ENCODE measurements at regions not wholly inside any gene's neighbourhood (a gene's known extent, or its start where the extent isn't known, plus 50 kb on each side); places are given as distances from the start of the nearest gene placed in this dataset.

DNA sequence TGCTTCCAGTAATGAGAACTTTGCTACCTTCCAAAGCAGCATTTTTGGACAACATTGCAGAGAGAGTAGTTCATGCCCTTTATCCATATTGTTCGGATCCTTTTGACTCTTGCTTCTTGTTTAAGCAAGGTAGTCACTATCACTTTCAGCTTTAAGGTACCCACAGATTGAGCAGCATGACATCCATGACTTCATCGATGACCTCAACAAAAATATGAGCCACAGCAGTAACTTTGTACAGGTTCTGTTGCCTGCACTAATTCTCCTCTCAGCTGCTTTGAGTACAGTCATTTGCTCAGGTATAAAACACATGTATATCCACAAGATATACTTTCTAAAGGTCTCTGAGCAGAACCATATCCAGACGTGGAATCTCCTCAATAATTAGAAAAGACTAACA lies 546.3 kb downstream of the SOX6 start:
- Histone ChIP-seq H3K27ac (ENCODE audit: low read length) (no peak overlapping the region), H3K36me3 (ENCODE audit: control insufficient read depth, insufficient read depth, low read length) (no peaks in the 10 kb centered on the region), H3K4me1 (ENCODE audit: control insufficient read depth, insufficient read depth, low read length) (no peaks in the 10 kb centered on the region), H3K27me3 (ENCODE audit: control insufficient read depth, insufficient read depth, low read length) (no peaks in the 10 kb centered on the region), H3K4me3 (ENCODE audit: low read depth in 2 of 2, low read length in 2 of 2) (no peak overlapping the region), H3K9me3 (ENCODE audit: control insufficient read depth, insufficient read depth, low read depth, low read length) (no peaks in the 10 kb centered on the region)
- in situ Hi-C loops (cut with HindIII; ENCODE audit: low pct_unique_long_range_greater_than_20kb, low sequenced_read_pairs), result no loop called here
- BruUV-seq (replicated peaks), result no TSS peak
- ATAC-seq, result no peak
- CTCF ChIA-PET, result no interaction called here
- POLR2A ChIA-PET, result no interaction called here
- intact Hi-C loops (cut with micrococcal nuclease; ENCODE audit: unreplicated experiment), result no loop called here
- no peak for TF ChIP-seq SIN3A (IDR thresholded peaks at IDR 0.05; ENCODE audit: borderline replicate concordance, insufficient read depth, low read depth, low read length)
- TF ChIP-seq, protein P1, sequence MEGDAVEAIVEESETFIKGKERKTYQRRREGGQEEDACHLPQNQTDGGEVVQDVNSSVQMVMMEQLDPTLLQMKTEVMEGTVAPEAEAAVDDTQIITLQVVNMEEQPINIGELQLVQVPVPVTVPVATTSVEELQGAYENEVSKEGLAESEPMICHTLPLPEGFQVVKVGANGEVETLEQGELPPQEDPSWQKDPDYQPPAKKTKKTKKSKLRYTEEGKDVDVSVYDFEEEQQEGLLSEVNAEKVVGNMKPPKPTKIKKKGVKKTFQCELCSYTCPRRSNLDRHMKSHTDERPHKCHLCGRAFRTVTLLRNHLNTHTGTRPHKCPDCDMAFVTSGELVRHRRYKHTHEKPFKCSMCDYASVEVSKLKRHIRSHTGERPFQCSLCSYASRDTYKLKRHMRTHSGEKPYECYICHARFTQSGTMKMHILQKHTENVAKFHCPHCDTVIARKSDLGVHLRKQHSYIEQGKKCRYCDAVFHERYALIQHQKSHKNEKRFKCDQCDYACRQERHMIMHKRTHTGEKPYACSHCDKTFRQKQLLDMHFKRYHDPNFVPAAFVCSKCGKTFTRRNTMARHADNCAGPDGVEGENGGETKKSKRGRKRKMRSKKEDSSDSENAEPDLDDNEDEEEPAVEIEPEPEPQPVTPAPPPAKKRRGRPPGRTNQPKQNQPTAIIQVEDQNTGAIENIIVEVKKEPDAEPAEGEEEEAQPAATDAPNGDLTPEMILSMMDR (IDR thresholded peaks at IDR 0.05), result no peak
- TF ChIP-seq POLR2AphosphoS5 (IDR thresholded peaks at IDR 0.05; ENCODE audit: low read depth, low read length), result no peak
- TF ChIP-seq TCF7L2 (IDR thresholded peaks at IDR 0.05; ENCODE audit: low read depth, low read length), result no peak
- TF ChIP-seq, protein P2, sequence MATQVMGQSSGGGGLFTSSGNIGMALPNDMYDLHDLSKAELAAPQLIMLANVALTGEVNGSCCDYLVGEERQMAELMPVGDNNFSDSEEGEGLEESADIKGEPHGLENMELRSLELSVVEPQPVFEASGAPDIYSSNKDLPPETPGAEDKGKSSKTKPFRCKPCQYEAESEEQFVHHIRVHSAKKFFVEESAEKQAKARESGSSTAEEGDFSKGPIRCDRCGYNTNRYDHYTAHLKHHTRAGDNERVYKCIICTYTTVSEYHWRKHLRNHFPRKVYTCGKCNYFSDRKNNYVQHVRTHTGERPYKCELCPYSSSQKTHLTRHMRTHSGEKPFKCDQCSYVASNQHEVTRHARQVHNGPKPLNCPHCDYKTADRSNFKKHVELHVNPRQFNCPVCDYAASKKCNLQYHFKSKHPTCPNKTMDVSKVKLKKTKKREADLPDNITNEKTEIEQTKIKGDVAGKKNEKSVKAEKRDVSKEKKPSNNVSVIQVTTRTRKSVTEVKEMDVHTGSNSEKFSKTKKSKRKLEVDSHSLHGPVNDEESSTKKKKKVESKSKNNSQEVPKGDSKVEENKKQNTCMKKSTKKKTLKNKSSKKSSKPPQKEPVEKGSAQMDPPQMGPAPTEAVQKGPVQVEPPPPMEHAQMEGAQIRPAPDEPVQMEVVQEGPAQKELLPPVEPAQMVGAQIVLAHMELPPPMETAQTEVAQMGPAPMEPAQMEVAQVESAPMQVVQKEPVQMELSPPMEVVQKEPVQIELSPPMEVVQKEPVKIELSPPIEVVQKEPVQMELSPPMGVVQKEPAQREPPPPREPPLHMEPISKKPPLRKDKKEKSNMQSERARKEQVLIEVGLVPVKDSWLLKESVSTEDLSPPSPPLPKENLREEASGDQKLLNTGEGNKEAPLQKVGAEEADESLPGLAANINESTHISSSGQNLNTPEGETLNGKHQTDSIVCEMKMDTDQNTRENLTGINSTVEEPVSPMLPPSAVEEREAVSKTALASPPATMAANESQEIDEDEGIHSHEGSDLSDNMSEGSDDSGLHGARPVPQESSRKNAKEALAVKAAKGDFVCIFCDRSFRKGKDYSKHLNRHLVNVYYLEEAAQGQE (IDR thresholded peaks at IDR 0.05; ENCODE audit: insufficient read depth in 1 of 2, low read depth in 2 of 2, low read length in 1 of 2), result no peak
- DNase-seq (ENCODE audit: low read depth, low spot score), result no peak

DNA sequence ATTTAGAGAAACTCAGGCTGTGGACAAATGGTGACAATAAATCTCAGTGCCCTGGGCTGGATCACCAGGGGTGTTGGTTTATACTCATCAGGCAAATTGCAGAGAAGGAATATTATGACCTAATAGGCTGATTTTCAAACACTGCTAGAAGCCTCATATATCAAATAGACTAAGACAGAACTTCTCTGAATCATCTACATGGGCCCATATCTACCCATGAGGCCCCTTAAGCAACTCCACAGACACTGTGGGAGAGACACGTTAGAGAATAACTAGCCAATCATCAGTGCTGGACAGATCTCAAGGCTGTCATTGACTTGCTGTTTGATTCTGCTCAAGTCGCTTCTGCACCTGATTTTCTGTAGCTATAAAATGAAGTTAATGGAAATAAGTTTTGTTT lies 545.8 kb downstream of the SOX6 start:
- Histone ChIP-seq H3K27me3 (ENCODE audit: control insufficient read depth, insufficient read depth, low read length) (no peaks in the 10 kb centered on the region), H3K4me3 (ENCODE audit: low read depth in 2 of 2, low read length in 2 of 2) (no peak overlapping the region), H3K27ac (ENCODE audit: low read length) (no peak overlapping the region), H3K36me3 (ENCODE audit: control insufficient read depth, insufficient read depth, low read length) (no peaks in the 10 kb centered on the region), H3K9me3 (ENCODE audit: control insufficient read depth, insufficient read depth, low read depth, low read length) (no peaks in the 10 kb centered on the region), H3K4me1 (ENCODE audit: control insufficient read depth, insufficient read depth, low read length) (no peaks in the 10 kb centered on the region)
- no peak for DNase-seq (ENCODE audit: low read depth, low spot score)
- in situ Hi-C loops (cut with HindIII; ENCODE audit: low pct_unique_long_range_greater_than_20kb, low sequenced_read_pairs), result no loop called here
- ATAC-seq, result no peak
- no TSS peak for BruUV-seq (replicated peaks)
- TF ChIP-seq POLR2AphosphoS5 (IDR thresholded peaks at IDR 0.05; ENCODE audit: low read depth, low read length), result no peak
- TF ChIP-seq, protein P1 (IDR thresholded peaks at IDR 0.05), result no peak
- TF ChIP-seq, protein P2 (IDR thresholded peaks at IDR 0.05; ENCODE audit: insufficient read depth in 1 of 2, low read depth in 2 of 2, low read length in 1 of 2), result no peak
- no peak for TF ChIP-seq TCF7L2 (IDR thresholded peaks at IDR 0.05; ENCODE audit: low read depth, low read length)
- TF ChIP-seq SIN3A (IDR thresholded peaks at IDR 0.05; ENCODE audit: borderline replicate concordance, insufficient read depth, low read depth, low read length), result no peak
- POLR2A ChIA-PET, result no interaction called here
- intact Hi-C loops (cut with micrococcal nuclease; ENCODE audit: unreplicated experiment), result no loop called here
- CTCF ChIA-PET, result interaction anchor here (0.7 kb wide), 1 partner anchor 144 kb away, joined by 3 read pairs; no protein-coding TSS in a partner anchor

All from Panc1 (cell line).